DMS153 treated with DMSO at 0.1 percent for 48 hours (cell line): ENCODE measurements at regions not wholly inside any gene's neighbourhood (a gene's known extent, or its start where the extent isn't known, plus 50 kb on each side); places are given as distances from the start of the nearest gene placed in this dataset.
"Not testable (repeated sequence)": the region's sequence is repeated elsewhere in the genome, so short reads cannot be mapped to it uniquely, and the experiment has no call there.

Experiments used
- DNase-seq: peaks from one replicate; lab custom pipeline; 2025; ENCODE audit not compliant: unreplicated experiment; lab: John Stamatoyannopoulos, UW

GRCh38 chr16:87007907-87008306 lies 309.3 kb downstream of the C16orf95 start:
- no peak for DNase-seq

- no peak for DNase-seq
Measured at GRCh38 chr16:87008664-87009063, 308.5 kb downstream of the C16orf95 start.

GRCh38 chr16:87012954-87013938 lies 303.9 kb downstream of the C16orf95 start:
- DNase-seq, result no peak

- DNase-seq, result no peak
Measured at GRCh38 chr16:87014112-87014511, 303.1 kb downstream of the C16orf95 start.

- no peak for DNase-seq
Measured at GRCh38 chr16:87015021-87015420, 302.2 kb downstream of the C16orf95 start.

GRCh38 chr16:87016046-87017035 lies 300.9 kb downstream of the C16orf95 start:
- no peak for DNase-seq

GRCh38 chr16:87017371-87018012 lies 299.7 kb downstream of the C16orf95 start:
- no peak for DNase-seq

GRCh38 chr16:87025676-87026075 lies 291.5 kb downstream of the C16orf95 start:
- no peak for DNase-seq

- DNase-seq, result no peak
Measured at GRCh38 chr16:87027056-87027616, 290.1 kb downstream of the C16orf95 start.

GRCh38 chr16:87028481-87029320 lies 288.5 kb downstream of the C16orf95 start:
- DNase-seq, result no peak

GRCh38 chr16:87032554-87032953 lies 284.6 kb downstream of the C16orf95 start:
- no peak for DNase-seq

- DNase-seq, result no peak
Measured at GRCh38 chr16:87033021-87033471, 284.1 kb downstream of the C16orf95 start.

- no peak for DNase-seq
Measured at GRCh38 chr16:87033541-87034300, 283.5 kb downstream of the C16orf95 start.

GRCh38 chr16:87034317-87034716 lies 282.9 kb downstream of the C16orf95 start:
- DNase-seq, result no peak

GRCh38 chr16:87035053-87035452 lies 282.1 kb downstream of the C16orf95 start:
- DNase-seq, result no peak

- no peak for DNase-seq
Measured at GRCh38 chr16:87037012-87037411, 280.2 kb downstream of the C16orf95 start.

- not testable (repeated sequence) for DNase-seq
Measured at GRCh38 chr16:87038528-87038927, 278.7 kb downstream of the C16orf95 start.

- DNase-seq, result no peak
Measured at GRCh38 chr16:87040169-87041117, 276.7 kb downstream of the C16orf95 start.
